ENCODE measurements at regions not wholly inside any gene's neighbourhood (a gene's known extent, or its start where the extent isn't known, plus 50 kb on each side); places are given as distances from the start of the nearest gene placed in this dataset.

GRCh38 chr4:89541998-89542397, 234.4 kb upstream of the GPRIN3 start:
- TF ChIP-seq REST (IDR thresholded peaks at IDR 0.05; ENCODE audit: insufficient read depth in 1 of 2, low read depth in 2 of 2, low read length in 2 of 2) (no peak), SIN3A (IDR thresholded peaks at IDR 0.05; ENCODE audit: borderline replicate concordance, insufficient read depth, low read length) (no peak), FOXP2 (optimal IDR thresholded peaks at IDR 0.05; ENCODE audit: borderline replicate concordance, extremely low read depth, extremely low read length, insufficient read depth) (no peak), POLR2AphosphoS5 (IDR thresholded peaks at IDR 0.05; ENCODE audit: low read depth, low read length) (no peak), TAF1 (IDR thresholded peaks at IDR 0.05; ENCODE audit: borderline replicate concordance, insufficient read depth, low read length) (no peak)
